ENCODE measurements at regions not wholly inside any gene's neighbourhood (a gene's known extent, or its start where the extent isn't known, plus 50 kb on each side); places are given as distances from the start of the nearest gene placed in this dataset.

GRCh38 chr14:58846682-58847465, 209.1 kb downstream of the DACT1 start:
- DNase-seq (ENCODE audit: low spot score), result no peak

- DNase-seq (ENCODE audit: low spot score), result no peak
Observed at GRCh38 chr14:58848365-58848764, 210.6 kb downstream of the DACT1 start.

GRCh38 chr14:58849601-58850000, 211.8 kb downstream of the DACT1 start:
- no peak for DNase-seq (ENCODE audit: low spot score)

- no peak for DNase-seq (ENCODE audit: low spot score)
Observed at GRCh38 chr14:58850011-58850410, 212.2 kb downstream of the DACT1 start.

- DNase-seq (ENCODE audit: low spot score), result peak; percentile 16
Observed at GRCh38 chr14:58861586-58861985, 223.8 kb downstream of the DACT1 start.

- no peak for DNase-seq (ENCODE audit: low spot score)
Observed at GRCh38 chr14:58862416-58863160, 224.8 kb downstream of the DACT1 start.

- no peak for DNase-seq (ENCODE audit: low spot score)
Observed at GRCh38 chr14:58863661-58864345, 226.0 kb downstream of the DACT1 start.

- DNase-seq (ENCODE audit: low spot score), result peak; percentile 36
Observed at GRCh38 chr14:58864751-58865513, 227.2 kb downstream of the DACT1 start.

- DNase-seq (ENCODE audit: low spot score), result peak; percentile 29
Observed at GRCh38 chr14:58865514-58866281, 227.9 kb downstream of the DACT1 start.

- DNase-seq (ENCODE audit: low spot score), result peak; percentile 11
Observed at GRCh38 chr14:58866391-58866790, 228.6 kb downstream of the DACT1 start.

GRCh38 chr14:58870961-58871360, 233.2 kb downstream of the DACT1 start:
- DNase-seq (ENCODE audit: low spot score), result no peak

- no peak for DNase-seq (ENCODE audit: low spot score)
Observed at GRCh38 chr14:58871573-58871972, 233.8 kb downstream of the DACT1 start.

GRCh38 chr14:58872061-58872460, 234.3 kb downstream of the DACT1 start:
- peak; percentile 11 for DNase-seq (ENCODE audit: low spot score)

- no peak for DNase-seq (ENCODE audit: low spot score)
Observed at GRCh38 chr14:58873228-58873953, 235.6 kb downstream of the DACT1 start.

GRCh38 chr14:58875613-58876012, 237.9 kb downstream of the DACT1 start:
- no peak for DNase-seq (ENCODE audit: low spot score)

- DNase-seq (ENCODE audit: low spot score), result peak; percentile 44
Observed at GRCh38 chr14:58876608-58877007, 238.8 kb downstream of the DACT1 start.

- DNase-seq (ENCODE audit: low spot score), result no peak
Observed at GRCh38 chr14:58878439-58879139, 240.8 kb downstream of the DACT1 start.

GRCh38 chr14:58881433-58881832, 243.7 kb downstream of the DACT1 start:
- DNase-seq (ENCODE audit: low spot score), result no peak

- DNase-seq (ENCODE audit: low spot score), result peak; percentile 68
Observed at GRCh38 chr14:58882577-58883018, 244.8 kb downstream of the DACT1 start.

- DNase-seq (ENCODE audit: low spot score), result no peak
Observed at GRCh38 chr14:58884442-58884841, 246.7 kb downstream of the DACT1 start.

Data from GM03348 (cell line).